GM21723 (cell line): ENCODE measurements at regions not wholly inside any gene's neighbourhood (a gene's known extent, or its start where the extent isn't known, plus 50 kb on each side); places are given as distances from the start of the nearest gene placed in this dataset.

ENCODE experiments used
- ATAC-seq: cut with Tn5 transposase; IDR thresholded peaks from one replicate; pipeline ENCODE4 v1.9.1; 2021; ENCODE audit warnings: mild to moderate bottlenecking, moderate library complexity; ENCODE audit not compliant: unreplicated experiment

DNA sequence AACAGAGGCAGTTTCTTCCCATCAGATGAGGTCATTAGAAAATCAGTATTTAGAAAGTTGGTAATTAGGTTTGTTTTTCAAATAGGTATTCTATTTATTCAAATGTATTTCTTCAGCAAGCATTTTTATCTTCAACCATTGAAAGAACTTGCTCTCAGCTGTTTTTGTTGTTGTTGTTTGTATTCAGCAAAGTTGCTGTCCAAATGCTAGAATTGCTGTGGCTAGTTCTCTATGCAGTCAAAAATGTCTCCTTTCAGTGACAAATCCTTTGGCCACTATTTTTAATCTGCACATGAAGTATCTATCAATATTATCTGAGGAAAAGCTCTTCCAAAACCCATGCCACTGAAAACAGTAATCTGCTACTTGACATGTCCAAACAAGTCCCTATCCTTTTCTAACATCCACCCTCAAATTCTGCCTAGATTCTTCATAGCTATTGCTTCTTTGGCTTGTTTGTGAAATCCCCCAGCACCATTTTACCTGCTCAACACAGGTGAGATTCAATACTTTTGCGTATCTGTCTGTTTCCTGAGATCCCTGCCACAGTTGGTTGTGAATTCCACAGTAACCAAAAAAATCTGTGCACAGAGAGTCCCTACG is 1005.4 kb downstream of the GRIK2 start:
- no peak for ATAC-seq

DNA sequence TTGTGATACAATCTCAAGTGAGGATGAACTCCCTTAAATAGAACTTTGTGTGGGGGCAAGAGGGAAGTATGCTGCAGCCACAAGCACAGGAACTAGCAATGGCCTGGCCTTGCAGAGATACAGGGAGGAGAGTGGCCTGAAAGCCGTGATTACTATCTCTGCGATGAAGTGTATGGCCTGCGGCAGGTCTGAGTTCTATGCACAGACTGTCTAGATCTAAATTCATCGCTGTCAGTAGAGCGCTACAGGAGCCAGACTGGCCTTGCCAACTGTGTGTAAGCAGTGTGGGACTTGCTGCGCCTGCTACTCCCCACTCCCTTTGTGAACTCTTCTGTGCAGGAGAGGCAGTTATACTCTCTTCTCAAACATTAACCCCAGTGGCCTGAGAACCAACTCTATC is 997.0 kb downstream of the GRIK2 start:
- no peak for ATAC-seq

DNA sequence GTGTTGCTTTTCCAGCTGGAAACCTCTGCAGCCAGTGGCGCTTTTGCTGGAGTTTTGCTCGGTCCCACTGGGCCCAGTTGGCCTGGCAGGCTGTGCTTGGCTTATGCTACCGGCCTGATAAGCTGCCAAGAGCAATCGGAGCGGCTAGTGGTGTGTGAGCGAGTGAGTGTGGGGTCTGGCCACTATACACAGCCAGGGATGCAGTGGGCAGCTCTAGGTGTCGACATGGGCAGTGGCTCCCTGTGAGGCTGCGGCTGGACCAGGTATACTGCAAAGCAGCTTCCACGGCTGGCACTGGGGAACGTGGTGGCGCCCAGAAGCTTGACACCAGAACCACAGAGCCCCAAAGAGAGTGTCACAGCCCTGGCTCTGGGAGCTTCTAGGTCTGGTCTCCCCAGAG is 996.5 kb downstream of the GRIK2 start:
- ATAC-seq, result no peak

DNA sequence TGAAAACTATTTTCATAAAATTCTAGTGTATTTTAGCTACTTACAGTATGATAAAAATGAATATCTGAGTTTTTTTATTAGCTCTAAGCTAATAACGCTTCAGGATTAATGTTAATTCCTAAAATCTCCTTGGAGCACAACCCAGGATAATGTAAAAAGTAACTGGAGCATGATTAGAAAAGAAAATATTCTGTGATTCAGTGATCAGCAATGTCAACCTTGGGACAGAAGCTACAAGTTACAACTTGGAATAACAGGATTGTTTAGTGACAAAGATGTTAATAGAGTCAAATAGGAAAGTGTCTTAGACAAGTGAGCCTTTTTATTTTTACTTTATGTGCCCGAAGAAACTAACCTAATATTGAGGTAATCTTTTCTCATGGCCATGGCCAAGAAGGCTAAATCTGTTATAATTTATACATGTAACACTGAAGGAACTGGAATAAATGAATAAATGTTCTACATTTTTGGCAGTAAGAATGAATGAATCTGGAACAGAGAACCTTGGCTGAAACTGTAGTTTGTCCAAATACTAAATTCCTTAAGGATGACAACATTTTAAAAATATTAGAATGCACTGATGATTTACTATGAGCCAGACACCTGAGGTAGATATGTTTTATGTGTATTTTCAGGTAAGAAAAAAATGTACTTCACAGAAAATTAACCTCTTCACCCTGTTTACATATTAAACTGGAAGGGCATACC is 994.0 kb downstream of the GRIK2 start:
- ATAC-seq, result no peak

DNA sequence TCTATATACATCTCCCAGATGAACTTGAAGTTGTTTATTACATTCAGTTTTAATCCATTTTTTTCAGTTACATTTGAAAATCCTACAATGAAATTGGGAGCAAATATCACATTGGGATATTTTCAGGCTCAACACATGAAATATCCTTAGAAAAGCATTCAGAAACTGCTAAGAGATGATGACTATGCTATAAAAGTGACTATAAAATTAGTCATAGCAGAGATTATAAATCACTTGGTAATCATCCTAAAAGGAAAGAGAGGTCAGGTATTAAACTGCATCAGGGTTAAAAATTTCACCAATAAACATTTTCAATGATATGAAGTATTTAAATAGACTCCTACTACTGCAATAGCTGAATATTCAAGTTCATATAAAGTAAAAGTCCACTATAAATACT is 987.7 kb downstream of the GRIK2 start:
- no peak for ATAC-seq

DNA sequence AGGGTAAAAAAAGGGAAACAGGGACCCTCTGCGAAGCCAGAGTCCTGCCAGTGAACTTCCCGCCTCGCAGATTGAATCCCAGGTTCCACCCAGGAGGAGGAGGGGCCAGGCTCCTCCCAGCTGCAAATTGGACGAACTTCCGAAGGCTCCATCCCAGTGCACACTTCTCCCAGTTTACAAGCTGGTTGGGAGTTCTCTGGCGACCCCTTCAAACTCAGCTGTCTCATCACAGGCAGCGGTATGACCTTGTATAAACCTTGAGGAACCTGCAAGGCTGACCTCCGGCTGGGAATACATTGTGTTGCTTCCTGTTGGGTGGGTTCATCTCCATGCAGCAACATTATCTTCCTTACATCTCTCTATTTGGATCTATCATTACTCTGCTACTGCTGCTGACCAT is 962.7 kb downstream of the GRIK2 start:
- ATAC-seq, result no peak

DNA sequence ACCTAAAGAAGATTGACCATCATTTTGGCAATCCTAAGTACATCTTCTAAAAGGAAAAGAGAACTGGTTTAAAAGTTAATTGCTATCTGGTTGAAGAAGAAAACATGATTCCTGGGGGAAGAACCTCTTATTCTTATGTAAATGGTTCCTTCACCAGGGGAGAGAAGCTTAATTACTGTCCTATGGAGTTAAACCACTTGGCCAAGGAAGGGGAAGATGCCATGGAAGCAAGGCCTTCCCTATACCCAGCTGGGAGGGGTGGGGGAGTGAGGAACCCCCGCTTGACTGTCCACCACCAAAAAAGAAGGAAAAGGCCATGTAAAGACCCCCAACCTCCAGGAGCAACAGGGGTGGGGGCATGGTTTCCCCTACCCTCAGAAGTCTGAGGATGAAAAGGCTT is 962.1 kb downstream of the GRIK2 start:
- no peak for ATAC-seq

DNA sequence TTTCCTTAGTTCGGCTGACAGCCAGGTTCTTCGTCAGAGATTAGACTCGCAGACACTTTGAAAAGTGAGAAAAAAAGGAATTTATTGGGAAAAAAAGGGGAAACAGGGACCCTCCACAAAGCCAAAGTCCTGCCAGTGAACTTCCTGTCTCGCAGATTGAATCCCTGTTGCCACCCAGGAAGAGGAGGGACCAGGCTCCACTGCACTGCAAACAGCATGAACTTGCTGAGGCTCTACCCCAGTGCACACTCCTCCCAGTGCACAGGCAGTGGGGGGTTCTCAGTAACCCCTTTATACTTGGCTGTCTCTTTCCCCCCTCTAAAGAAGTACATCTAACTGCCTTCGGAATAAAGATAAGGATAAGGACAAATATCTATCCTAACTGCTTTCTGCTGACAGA is 959.0 kb downstream of the GRIK2 start:
- ATAC-seq, result no peak

DNA sequence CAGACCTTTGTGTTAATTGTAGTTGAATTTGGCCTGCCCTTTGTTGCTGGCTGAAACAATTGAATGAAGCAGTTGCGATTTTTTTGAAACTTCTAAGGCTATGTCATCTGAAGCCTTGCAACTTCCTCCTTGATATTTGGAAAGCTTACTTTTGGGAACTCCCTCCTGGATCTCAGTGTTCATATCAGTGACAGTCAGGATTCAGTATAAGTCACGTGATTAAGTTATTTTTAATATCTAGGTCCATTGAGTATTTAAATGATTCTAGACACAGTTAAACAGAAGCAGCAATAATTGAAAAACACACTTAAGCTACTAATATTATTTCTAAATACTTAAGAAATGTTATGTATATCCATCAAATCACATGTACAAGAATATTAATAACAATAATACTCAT is 951.3 kb downstream of the GRIK2 start:
- ATAC-seq, result no peak

DNA sequence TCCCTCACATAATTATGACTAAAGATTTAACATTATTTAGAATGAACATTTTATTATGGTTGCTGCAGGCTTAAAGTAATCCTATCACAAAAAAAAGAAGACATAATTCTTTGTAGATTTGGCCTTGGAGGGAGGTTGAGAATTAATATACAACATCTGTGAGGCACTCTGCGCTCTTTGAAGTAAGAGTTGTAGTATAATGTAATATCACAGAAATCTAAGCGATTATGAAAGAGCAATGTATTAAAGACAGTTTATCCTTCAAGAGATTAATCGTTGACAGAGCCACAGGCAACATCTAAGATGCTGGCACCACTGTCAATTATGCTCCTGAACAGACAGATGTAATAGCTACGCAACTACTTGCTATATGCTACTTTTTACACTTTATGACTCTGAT is 946.8 kb downstream of the GRIK2 start:
- ATAC-seq, result no peak

DNA sequence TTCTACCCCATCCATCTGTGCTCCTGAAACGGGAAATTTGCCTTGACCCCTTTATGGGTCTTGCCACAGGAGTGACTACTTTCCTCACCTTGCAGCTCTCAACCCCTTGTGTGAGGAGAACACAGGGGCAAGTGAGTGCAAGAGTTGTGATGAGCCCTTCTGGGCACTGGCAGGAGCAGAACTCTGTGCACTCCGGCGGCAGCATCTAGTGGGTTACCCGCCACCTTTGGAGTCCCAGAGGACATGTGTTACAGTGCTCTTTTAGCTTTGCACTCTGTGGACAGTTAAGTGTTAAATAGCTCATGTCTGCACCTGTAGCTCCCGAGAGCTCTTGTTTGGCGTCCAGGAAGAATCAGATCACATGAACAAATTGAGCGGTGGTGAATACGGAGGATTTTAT is 940.2 kb downstream of the GRIK2 start:
- ATAC-seq, result no peak

DNA sequence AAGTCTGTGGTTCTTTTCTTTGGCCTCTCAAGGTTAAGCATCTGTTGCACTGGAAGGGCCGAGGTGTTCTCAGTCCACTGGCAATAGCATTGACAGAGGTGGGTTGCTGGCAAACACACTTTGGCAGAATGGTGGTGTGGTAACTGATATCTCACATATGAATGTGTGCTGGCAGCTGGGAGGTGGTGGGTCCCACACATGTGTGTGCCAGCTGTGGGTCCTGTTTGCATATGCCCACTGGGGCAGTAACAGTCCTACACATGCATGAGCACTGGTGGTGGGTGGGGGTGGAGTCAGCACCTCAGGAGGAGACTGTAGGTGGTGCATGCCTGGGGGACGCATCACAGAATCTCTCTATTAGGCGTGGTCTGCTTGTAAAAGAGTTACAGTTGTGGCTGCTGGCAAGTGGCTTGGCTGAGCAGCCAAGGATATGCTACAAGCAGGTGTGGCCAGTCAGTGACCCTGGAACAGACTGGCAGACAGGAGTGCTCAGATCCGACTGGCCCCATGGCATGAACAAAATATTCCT is 934.3 kb downstream of the GRIK2 start:
- ATAC-seq, result no peak

DNA sequence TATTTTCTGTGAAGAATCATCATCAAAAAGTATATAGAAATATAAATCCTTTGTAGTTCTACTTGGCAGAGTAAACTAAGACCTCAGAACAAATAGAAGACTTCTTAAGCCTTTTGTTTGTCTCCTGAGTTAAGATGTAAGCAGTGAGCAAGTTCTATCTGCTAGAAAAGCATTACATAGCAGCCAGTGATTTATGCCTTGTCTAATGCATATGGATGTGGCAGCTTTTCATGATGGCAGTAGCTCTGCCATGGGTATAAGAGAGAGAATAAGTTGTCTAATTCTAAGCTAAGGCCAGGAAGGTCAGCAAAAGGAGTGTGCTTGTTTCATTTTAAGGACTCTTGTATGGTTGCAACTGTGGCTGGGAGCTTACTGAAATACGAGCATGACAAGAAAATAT is 920.2 kb downstream of the GRIK2 start:
- ATAC-seq, result no peak

DNA sequence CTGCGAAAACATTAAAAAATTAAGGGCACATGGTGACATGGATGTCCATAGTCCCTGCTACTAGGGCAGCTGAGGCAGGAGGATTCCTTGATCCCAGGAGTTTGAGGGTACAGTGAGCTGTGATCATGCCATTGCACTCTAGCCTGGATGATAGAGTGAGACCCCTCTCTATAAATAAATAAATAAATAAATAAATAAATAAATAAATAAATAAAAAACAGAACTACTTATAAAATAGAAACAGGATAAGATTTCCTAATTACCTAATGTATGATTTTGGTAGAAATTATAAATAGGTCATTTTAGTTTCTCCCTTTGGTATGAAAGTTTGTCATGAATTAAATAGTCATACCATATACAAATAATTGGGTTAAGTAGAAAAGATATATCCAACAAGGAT is 916.2 kb downstream of the GRIK2 start:
- no peak for ATAC-seq

DNA sequence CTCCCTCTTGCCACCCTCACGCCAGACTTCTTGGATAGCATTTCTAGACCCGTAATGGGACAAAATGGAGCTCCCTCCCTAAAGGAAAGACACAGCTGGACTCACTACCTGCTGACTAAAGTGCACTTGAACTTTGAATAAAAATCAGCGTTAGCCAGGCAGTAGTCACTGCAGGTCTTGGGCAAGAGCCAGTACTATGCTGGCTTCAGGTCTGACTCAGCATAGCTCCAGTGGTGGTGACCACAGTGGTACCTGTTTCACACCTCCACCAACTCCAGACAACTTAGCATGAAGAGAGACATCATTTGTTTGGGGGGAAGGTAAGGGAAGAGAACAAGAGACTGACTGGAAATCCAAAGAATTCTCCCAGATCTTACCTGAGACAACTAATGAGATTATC is 906.8 kb downstream of the GRIK2 start:
- no peak for ATAC-seq

DNA sequence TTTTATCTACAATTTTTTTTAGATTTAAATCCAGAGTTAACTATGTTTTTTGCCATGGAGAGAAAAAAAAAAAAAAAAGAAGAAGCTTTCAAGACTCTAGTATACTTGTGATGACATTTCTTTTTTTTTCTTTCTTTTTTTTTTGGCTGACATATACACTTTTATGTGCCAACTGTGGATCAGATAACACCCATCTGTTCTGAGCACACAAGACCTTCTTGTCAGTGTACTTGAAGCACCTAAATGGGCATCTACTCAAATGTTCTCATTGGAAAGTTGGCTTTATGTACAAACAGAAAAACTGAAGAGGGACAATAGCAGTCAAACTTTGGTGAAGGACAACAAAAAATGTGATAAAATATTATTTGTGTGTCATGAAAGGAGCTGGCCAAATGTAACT is 904.5 kb downstream of the GRIK2 start:
- no peak for ATAC-seq
